ENCODE measurements at regions not wholly inside any gene's neighbourhood (a gene's known extent, or its start where the extent isn't known, plus 50 kb on each side); places are given as distances from the start of the nearest gene placed in this dataset.
"Not testable (repeated sequence)": the region's sequence is repeated elsewhere in the genome, so short reads cannot be mapped to it uniquely, and the experiment has no call there.

GRCh38 chr16:65342231-65342866, 220.5 kb upstream of the CDH11 start:
- DNase-seq = no peak

DNA sequence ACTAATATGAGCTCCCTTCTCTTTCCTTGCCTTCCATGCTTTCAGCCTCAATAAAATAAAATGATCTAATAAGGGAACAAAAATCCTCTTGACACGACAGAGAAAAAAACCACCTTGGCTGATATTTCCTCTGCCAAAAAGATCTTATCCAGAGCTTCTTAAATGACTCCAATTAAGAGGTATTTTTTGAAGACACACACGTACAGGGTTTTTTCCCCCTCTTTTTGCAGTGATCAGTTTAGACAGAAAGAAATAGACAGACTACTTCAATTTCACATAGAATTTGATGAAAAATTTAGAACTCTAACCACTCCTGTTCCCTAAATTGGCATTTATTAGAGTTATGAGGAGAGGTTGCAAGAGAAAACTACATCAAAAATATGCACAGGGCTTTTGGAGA, 217.2 kb upstream of the CDH11 start:
- DNase-seq = no peak

DNA sequence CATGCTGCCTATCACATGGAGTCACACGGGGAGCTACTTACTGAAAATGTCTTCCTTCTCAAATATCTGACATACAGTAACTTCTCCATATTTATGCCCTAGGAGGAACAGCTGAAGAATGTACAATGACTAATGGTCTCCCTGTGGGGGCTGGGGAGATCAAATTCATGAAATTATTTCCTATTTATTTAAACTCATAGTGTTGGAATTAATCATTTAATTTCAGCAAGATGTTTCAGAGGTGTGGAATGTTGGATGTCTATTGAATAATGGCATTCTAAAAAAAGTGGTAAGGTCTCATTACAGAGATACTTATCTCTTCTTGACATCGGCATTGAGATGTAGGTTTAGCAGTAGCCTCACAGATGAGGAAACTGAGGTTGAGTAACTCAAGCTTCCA, 214.3 kb upstream of the CDH11 start:
- no peak for DNase-seq

DNA sequence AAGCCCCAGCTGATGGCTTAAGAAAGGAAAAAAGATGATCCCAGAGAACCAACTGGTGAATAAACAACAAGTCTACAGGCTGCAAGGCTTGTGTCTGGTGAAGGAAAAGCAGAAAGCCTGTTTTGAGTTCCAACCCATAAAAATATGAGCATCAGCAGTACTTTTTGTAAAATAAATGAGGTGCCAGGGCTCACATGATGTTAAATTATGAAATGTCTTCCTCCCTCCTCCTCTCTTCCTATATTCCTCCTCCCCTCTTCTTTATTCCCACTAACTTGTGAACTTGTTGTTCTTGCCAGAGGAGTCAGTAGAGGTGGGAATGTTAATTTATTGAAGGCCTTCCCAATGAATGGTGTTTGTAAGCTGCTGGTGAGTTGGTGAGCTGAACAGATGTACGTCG, 212.2 kb upstream of the CDH11 start:
- no peak for DNase-seq

DNA sequence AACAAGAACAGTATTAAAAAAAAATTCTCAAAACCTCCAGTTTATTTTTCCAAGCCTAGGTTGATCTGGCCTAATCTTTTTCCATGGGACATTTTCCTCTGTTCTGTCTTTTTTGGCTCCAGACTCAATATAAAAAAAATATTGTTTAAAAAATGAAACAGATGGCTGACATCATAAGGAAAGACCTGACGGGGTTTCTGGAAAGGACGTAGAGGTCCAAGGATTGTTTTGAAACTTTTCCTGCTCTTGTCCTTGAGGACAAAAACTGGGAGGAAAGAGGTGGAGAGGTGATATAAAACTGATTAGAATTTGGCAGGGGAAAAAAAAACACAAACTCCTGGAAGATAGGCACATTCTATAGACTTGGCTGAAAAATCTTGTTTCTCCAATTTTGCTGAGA, 211.4 kb upstream of the CDH11 start:
- no peak for DNase-seq

GRCh38 chr16:65327346-65327745, 205.5 kb upstream of the CDH11 start:
- no peak for DNase-seq

- no peak for DNase-seq
Observed at GRCh38 chr16:65323655-65324237, 201.9 kb upstream of the CDH11 start.

- DNase-seq = no peak
Observed at GRCh38 chr16:65319621-65320231, 197.9 kb upstream of the CDH11 start.

- no peak for DNase-seq
Observed at GRCh38 chr16:65318590-65319257, 196.9 kb upstream of the CDH11 start.

DNA sequence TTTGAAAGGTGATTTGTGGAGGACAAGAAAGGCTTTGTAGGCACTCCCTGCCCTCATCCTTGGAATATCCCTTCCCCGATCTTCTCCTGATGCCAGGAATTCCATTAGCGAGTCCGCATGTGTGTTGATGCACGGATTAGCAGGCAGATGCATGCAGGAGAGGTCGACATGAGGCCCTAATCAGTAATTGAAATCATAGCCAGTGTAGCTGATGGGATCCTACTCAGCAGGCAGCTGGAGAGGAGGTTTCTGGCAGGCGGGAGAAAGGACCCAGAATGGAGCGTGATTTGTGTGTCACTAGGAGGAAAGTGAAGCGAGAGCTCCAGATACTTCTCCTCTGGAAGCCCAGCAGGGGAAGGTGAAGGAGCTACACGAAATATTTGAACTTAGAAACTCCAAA, 196.3 kb upstream of the CDH11 start:
- DNase-seq = no peak

GRCh38 chr16:65316808-65317207, 194.9 kb upstream of the CDH11 start:
- DNase-seq = no peak

DNA sequence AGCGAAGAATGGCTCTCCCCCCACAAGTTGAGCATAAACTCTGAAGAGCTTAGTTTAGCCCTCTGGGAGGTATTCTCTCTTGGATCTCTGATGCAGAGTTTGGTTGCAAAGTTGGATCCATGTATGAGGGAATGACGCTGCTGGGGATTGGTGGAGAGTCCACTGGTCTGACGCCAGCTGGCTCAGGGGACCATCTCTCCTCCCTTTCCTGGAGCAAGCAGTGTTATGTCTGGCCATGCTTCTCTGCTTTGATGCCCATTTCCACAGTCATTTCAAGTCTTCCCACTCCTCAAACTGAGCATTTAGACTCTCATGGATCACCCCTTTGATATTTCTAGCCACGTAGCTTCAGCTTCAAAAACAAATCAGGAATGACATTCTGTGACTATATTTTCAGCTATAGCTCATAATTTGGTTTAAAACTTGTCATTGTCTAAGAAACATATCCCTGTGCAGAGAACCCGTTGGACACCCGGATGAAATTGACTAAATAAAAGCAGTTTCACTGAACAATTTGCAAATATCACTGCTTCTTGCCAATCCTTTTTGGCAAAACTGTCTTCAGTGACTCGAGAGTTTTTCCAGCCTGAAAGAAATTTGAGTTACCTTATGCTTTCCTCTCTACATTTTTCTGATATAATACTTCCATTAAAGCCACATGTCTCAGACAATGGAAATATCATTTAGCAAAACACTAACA, 193.4 kb upstream of the CDH11 start:
- no peak for DNase-seq

DNA sequence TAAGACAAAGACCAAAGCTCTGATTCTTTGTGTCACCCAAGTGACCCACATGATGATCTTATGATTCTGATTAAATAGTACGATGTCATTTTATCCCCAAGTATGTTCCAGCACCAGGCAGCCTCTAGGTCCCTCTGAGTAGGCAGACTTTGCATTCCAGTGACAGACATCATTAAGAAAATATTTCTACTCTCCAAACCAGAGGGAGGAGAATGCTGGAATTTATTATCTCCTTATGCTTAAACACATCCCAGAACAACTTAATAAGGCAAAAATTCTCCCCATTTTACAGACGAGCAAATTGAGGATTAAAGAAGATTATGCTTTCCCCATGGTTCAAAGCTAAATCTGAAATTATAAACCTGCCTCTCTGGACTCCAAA, 192.8 kb upstream of the CDH11 start:
- no peak for DNase-seq

GRCh38 chr16:65313936-65314626, 192.2 kb upstream of the CDH11 start:
- no peak for DNase-seq

DNA sequence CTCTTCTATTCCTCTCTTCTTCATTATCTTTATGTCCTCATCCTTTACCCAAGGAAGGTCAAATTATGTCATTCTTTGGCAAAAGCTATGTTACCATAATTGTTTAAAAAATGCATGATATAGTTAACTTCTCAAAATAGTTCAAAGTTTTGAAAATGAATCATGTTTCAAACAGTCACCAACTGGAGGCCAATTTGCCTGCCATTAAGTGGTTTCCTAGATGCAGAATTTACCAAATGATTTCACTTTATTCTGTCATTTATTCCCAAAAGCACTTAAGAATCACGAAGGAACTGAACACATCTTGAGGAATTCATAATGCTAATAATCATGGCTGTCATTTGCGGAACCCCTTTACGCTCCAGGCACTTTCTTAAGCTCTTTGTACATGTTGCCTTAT, 190.9 kb upstream of the CDH11 start:
- DNase-seq = no peak

- no peak for DNase-seq
Observed at GRCh38 chr16:65312071-65312470, 190.2 kb upstream of the CDH11 start.

DNA sequence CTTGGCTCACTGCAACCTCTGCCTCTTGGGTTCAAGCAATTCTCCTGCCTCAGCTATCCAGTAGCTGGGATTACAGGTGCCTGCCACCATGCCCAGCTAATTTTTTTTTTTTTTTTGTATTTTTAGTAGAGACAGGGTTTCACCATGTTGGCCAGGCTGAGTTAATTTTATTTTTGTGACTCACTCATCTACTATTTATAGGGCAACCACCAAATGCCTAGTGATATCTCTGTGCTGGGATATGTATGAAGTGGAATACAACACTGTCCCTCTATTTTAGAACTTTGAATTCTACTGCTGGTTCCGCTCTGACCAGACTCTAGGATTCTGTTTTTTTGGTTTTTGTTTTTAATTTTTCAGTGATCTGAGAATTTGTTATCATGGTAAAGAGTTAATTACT, 188.6 kb upstream of the CDH11 start:
- not testable (repeated sequence) for DNase-seq

GRCh38 chr16:65309354-65309753, 187.5 kb upstream of the CDH11 start:
- no peak for DNase-seq

- DNase-seq = no peak
Observed at GRCh38 chr16:65308506-65308905, 186.6 kb upstream of the CDH11 start.

DNA sequence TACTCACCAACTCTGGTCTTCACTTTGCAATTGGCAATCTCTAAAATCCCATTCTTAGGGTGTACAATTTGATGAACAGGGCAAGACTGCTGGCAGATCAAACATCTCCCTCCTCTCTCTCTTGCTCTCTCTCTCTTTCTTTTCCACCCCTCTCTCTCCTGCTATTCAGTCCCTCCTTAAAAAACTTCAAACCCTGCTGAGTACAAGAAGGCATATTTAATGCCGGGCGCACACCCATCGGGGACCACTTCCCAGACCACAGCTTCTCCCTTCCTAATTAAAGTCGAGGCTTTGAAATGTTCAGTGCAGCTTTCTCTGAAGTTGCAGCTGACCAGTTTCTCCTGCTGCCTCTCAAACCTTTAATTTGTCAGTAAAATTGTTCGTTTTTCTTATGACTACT, 185.4 kb upstream of the CDH11 start:
- DNase-seq = no peak

GRCh38 chr16:65306722-65307121, 184.9 kb upstream of the CDH11 start:
- no peak for DNase-seq

- DNase-seq = no peak
Observed at GRCh38 chr16:65306300-65306699, 184.4 kb upstream of the CDH11 start.

All from C1 segment of cervical spinal cord (tissue), 14 donors.